ENCODE measurements at regions not wholly inside any gene's neighbourhood (a gene's known extent, or its start where the extent isn't known, plus 50 kb on each side); places are given as distances from the start of the nearest gene placed in this dataset.
"Not testable (repeated sequence)": the region's sequence is repeated elsewhere in the genome, so short reads cannot be mapped to it uniquely, and the experiment has no call there.

DNA sequence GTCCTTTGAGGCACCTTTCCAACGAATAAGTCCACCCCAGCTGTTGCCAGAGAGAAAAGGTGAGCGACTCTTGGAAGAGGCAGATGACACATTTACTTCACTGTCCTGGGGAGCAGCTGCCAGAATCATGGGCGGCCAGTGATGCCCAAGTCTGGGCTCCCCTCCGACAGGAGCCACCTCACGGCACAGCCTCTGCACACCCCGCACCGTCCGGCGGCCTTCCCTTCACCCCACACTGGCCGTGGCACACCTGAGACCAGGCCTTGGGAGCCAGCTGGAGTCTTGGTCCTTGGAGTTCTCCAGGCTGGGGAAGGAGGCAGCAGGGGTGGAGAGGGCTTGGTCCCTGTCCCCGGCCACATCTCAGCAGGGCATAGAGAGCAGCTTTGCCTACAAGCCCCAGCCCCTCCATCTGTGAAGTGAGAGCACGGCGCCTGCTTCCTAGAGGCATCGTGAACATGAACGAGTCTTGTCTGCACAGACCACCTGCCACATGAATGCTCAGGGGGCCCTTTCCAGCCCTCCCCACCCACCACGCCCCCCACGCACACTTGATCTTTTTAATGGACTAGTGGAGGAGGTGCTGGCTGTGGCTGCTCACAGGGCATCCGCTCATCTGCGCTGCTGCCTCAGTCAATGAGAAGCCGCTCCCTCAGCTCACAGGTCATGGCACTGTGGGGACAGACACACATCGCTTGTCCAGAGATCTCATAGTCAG lies 400.2 kb upstream of the MYT1L start:
- no peak for DNase-seq

DNA sequence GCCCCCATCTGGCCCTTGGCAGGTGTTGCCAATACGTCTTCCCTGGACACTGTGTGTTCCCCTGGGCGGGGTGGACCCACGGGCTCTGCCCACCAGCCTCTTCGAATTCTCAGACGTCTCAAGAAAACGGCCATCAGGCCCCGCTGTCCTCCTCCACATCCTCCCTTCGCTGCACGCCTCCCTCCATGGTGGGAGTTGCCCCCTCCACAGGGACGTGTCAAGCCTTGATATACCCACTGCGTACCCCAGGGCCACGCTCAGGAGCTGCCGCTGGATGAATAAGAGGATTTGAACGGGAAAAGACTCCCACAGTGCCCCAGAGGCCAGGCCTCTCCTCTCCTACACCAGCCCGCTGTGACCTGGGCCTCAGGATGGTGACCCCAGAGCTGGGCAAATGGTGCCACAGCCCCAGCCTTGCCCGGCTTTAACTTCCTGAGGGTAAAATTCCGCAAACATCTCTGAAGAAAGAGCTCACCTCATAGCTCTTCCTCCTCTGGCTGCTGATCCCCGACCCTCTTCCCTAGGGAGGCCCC lies 399.3 kb upstream of the MYT1L start:
- no peak for DNase-seq

DNA sequence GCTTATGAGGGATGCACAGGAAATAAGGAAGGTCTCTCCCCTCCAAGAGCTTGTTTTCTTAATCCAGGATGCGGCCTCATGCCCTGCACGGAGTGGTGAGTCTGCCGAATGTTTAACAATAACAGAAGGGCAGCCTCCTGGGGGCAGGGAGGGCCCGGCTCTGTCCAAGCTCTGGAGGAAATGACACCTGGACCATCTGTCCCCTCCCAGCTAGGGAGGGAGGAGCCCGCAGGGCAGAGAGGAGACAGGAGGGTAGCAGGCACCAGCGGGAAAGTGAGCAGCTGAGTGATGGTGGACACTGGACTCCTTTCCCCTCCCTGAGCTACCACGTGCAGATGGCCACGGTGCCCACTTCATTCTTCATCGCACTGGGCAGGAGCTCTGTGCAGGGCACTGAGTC lies 398.2 kb upstream of the MYT1L start:
- no peak for DNase-seq

DNA sequence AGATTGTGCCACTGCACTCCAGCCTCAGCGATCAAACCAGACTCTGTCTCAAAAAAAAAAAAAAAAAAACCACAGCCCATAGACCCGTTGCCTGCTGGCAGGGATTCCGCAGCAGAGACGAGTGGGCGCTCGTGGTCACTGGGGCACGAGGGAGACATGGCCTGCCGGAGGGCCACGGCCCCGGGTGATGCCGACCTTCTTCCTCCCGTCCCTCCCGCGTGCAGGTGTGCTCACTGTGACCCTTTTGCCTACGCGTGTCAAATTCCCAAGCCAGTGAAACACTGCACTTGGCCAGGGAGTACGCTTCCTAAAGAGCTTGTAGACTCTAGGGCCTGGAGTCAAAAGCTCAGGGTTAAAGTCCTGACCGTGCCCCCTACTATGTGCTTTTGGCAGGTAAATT lies 397.6 kb upstream of the MYT1L start:
- DNase-seq: no peak

DNA sequence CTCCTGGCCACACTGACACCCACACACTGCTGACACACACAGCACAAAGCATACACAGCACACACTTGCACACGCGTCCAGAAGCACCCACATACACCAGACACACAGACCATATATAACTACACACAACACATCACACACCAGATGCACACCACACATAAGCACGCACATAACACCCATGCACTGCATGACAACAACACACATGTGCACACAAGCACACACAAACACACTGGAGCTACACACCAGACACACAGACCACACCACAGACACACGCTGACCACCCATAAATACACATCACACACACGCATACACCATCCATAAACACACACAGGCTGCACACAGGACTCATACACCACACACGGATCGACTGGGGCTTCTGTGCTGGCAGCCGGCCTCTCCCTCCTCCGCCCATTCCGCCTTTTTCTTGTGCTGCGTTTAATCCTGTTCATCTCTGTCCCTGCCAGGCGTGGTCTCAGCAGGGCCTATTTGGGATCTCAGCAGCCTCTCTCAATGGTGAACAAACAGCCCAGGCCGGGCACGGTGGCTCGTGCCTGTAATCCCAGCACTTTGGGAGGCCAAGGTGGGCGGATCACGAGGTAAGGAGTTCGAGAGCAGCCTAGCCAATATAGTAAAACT lies 396.9 kb upstream of the MYT1L start:
- DNase-seq: no peak

DNA sequence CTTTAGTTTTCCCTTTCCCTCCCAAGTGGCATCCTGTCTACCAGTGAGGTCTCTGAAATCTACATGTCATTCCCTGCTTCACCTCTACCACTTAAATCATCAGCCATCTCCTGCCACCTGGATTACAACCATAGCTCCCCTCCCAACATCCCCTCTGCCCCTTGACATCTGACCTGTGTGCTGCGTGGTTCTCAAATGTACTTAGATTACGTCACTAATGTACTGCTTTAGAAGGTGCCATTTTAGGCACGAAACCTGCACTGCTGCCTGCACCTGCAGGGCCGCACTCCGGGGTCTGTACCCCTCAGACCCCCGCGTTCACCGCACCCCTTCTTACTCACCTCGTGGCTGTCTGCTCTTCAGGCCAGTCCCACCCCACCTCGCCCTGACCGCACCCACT lies 395.1 kb upstream of the MYT1L start:
- DNase-seq: no peak

DNA sequence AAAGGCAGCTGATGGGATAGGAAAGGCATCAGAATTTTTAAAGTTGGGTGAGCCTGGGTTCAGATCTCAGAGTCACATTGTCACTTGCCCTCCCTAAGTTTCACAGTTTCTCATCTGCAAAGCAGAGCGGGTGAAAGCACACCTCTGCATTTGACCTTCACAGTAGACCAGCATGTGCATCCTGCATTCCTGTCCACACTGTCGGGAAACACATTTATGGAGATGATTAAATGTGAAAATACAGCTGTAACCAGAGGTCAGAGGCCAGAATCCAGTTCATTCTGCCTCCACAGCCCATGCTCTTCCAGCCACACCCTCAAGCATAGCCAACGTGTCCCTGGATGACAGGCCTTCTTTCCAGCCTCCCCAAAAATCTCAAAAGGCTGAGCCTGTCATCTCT lies 392.0 kb upstream of the MYT1L start:
- DNase-seq: no peak

DNA sequence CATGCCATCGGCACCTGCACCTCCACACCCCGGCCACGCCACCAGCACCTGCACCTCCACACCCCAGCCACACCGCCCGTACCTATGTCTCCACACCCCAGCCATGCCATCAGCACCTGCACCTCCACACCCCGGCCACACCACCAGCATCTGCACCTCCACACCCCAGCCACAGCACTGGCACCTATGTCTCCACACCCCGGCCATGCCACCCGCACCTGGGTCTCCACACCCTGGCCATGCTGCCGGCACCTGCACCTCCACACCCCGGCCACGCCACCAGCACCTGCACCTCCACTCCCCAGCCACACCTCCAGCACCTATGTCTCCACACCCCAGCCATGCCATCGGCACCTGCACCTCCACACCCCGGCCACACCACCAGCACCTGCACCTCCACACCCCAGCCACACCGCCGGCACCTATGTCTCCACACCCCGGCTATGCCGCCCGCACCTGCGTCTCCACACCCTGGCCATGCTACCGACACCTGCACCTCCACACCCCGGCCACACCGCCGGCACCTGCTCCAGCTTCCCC lies 390.3 kb upstream of the MYT1L start:
- DNase-seq: no peak

DNA sequence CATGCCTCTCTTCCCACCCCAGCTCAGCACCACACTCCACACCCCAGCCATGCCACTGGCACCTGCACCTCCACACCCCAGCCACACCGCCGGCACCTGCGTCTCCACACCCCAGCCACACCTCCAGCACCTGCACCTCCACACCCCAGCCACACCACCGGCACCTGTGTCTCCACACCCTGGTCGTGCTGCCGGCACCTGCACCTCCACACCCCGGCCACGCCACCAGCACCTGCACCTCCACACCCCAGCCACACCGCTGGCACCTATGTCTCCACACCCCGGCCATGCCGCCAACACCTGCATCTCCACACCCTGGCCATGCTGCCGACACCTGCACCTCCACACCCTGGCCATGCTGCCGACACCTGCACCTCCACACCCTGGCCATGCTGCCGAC lies 389.7 kb upstream of the MYT1L start:
- not testable (repeated sequence) for DNase-seq

DNA sequence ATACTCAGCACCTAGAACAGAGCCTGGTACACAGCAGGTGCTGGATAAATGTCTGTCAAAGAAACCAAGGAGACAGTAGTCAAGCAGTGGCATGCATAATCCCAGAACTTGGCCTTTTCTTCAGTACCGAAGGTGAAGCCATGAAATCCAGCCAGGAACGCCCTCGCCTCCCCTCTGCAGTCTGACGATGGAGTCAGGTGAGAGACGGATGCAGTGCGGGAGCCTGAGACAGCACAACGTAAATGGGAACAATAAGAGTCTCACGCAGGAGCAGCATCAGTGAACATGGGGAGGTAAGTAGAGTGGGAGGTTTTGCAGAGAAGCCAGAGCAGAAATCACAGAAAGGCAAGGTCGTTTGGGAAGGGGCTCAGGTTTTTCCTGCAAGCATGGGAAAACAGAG lies 389.3 kb upstream of the MYT1L start:
- no peak for DNase-seq

DNA sequence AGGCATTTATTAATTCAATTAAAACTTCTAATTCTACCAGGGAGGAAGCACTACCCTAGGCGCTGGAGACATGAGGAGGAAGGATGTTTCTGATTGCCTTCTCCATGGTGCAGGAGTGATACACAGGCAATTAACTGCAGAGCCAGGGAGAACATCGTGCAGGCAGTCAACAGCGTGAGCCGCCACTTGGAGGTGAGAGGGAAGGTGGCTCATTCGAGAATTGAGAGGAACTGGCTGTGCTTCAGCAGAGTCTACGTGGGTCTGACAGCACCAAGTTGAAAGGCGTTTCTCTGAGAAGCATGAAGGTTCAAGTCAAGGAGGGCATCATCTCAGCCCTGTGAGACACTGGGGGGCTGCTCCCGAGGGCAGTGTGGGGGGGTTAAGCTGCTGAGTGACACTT lies 388.7 kb upstream of the MYT1L start:
- no peak for DNase-seq

DNA sequence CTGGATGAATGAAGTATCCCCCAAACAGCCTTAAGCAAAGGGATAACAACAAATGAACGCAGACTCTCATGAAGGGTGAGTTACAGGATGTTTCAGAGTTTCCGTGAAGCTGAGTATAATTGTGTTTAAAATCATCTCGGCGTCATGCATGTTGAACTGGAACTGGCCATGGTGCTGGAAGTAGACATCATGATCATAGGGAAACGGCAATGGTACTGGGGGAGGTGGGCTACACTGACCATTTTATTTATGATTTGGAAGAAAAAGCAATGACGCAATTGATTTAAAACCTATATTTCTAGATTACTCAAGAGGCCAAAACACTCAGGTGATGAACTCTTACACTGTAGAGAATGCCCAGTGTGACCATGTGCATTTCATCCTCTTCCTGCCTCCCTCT lies 387.9 kb upstream of the MYT1L start:
- DNase-seq: no peak

DNA sequence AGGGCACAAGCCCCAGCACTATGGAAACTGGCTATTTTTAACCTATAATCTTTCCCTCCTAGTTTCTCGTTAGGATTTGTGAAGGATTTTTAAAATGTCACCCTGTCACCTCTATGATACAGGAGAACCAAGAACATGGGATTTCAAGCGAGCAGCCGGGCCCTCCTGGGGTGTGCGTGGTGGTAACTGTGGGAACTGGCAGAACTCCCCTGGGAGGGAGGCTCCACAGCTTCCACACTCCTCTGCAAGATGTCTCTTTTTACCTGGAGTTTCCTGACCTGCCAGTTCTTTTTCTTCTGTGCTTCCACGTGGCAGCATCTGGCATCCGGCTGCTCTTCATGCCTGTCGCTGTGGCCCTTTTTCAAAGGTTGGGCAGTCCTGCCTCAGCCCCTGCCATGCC lies 386.3 kb upstream of the MYT1L start:
- no peak for DNase-seq

DNA sequence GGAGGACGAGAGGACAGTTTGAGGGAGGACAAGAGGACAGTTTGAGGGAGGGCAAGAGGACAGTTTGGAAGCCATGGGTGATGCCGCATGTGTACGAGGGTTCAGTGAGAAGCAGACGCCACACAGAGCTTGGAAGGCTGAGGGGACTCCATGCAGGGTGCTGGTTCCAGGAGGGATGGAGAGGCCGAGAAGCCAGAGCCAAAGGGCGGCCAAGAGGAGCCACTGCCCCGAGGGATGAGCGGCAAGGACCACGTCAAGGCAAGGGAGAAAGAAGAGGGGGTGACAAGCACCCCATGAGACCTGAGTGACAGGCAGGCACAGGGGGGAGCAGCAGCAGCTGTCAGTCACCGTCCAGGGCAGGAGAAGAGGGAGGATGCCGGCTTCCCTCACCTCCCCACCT lies 385.7 kb upstream of the MYT1L start:
- no peak for DNase-seq

DNA sequence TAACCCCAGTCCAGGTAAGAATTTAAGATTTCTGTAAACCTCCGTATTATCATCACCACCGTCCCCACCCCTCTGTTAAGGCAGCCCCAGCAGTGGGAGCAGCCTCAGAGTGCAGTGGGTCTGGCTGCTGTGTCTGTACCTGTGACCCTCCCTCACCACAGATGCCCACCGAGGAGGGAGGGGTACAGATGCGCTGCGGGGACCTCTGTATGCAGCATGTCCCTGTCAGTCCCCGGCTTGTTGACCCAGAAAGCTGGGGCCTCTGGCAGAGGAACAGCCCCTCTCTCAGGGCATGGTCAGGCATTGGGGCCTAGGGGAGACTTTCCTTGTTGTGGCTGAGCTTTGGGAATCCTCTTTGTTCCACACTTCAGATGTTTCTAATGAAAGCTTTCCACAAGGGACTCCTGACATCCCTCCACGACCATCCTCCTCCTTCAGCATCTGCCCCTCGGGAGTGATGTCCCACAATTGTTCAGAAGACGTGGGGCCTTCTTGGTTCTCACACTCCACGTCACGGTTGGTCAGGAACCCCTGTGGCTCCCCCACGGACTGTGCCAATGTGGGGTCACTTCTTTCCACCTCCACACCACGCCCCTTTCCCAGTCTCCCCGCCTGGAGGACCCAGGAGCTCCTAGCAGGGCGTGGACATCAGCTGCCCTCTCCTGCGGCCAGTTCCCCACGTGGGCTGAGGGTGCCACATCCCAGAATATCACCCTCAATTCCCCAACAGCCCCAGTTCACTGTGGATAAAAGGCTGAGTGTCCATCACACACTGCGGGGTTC lies 384.2 kb upstream of the MYT1L start:
- no peak for DNase-seq

DNA sequence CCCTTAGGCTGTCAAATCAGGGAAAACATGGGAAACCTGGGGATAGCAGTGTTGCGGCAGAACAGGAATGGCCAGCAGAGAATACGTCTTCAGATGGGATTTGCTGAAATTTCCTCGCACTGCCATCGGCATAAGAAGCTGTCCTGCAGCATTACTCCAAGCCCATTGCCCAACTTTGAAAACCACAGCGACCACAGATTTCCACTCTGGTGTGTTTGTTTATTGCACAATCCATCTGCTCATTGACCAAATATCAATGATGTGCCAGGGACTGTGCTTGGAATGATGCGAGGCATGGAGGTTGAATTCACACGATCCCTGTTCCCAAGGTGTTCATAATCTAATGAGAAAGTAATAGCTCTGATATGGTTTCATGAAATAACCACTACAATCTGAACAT lies 383.3 kb upstream of the MYT1L start:
- DNase-seq: no peak

DNA sequence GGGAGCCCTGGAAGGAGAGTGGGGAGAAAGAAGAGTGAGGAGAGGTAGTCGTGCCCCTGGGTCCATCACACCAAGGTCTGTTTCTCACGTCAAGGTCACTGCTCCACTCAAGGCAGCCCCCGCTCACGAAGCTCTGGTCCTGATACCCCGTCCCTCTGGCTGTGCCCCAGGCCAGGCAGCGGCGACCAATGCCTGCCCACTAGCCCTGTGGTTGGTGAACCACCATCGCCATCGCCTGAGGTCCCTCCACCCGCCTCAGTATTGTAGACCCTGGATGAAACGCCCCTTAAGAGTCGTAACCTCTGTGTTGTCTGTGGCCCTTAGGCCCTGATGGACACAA lies 378.3 kb upstream of the MYT1L start:
- DNase-seq: no peak

DNA sequence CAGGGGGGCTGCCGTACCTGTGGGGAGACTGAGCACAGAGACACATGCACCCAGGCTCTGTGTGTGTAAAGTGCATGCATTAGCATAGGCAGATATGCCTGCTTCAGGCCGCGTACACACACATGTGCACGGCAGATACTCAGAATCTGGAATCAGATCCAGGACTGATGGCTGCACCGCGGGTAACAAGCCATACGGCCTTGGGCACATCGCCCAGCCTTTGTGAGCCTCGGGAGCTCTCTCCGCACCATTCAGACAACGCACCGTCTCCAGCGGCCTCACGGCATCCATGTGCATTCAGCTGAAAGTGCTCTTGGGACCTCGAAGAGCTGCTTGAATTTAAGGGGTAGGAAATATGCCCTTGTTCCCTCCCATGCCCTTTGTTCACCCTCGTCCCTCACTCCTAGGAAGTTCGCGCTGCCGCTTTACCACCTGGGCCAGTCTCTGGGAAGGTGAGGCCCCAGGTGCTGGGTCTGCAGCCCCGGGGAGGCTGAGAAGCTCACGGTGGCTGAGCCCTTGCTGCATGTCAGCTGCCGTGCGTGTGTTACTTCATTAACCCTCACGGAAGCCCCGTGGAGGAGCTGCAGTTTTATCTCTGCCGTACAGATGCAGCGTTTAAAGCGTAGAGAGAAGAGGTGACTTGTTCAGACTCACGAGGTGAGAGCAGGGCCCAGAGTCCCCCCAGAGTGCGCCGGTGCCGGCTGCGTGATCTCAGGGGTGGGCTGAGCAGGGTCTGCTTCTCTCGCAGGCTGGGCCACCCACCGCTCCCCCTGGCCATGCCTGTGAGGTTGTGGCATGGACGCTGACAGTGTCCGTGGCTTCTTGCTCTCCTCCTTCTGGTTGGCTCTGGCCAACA lies 377.7 kb upstream of the MYT1L start:
- no peak for DNase-seq

DNA sequence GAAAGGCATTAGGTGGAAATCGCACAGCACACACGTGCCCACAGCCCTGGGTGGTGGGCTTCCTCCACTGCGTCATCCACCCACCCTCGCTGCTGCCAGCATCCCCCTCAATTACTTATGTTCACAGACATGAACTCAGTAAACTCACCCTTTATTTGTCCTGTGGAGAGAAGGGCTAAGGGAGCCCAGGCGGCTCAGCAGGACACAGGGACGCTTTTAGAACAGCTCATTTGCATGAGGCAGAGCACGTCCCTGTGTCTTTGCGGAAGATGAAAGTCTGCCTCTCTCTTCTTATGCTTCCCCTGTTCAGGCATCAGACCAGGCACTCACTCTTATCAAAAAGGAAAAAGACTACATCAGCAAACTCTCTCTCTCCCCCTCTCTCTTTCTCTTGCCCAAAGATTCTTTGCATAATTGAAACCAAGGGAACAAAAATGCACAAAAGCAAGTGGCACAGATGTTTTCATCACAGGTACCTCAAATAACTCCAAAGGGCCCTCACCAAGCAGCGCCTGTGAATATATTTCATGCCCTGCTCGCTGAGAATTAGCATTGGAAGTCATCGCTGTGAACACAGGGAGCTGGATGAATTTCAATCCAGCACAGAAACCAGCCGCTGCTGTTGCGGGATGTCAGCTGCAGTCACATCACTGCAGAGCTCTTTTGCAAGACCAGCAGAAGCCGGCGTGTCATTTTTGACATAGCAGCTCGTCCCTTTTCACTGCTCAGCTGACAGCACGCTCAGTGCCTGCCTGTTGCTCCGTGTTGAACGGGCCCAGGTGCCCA lies 376.3 kb upstream of the MYT1L start:
- DNase-seq: no peak

DNA sequence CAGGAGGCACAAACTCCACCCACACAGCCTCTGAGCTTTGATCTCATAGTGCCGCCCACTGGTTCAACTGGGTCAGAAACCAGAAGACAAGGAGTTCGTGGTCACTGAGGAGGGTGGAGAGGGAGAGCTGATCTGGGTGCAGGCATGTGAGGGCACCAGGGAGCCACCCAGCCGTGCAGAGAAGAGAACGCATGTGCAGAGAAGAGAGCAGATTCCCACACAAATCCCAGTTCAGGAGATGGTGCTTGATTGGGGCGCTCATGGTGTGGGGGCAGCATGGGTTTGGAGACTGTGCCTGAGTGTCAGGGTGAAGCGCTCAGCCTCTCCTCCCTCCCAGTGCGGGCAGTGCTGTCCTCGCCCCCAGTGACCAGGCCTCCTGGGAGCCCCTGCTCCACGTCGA lies 375.2 kb upstream of the MYT1L start:
- DNase-seq: no peak

DNA sequence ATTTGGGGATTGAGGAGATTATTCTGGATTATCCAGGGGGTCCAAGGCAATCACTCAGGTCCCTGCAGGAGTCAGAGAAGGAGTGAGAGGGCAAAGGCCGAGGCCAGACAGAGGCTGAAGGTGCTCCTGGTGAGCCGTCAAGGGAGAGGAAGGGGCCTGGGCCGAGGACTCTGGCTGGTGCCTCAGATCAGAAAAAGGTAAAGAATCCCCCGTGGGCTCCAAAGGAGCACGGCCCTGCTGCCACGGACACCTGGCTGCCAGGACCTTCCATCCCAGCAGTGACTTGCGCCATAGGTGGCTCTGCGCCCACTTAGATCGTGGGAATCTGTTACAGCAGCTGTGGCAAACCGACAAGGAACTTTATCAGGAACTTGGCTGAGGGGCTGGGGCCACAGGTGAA lies 374.8 kb upstream of the MYT1L start:
- no peak for DNase-seq
